ENCODE measurements at regions not wholly inside any gene's neighbourhood (a gene's known extent, or its start where the extent isn't known, plus 50 kb on each side); places are given as distances from the start of the nearest gene placed in this dataset.

DNA sequence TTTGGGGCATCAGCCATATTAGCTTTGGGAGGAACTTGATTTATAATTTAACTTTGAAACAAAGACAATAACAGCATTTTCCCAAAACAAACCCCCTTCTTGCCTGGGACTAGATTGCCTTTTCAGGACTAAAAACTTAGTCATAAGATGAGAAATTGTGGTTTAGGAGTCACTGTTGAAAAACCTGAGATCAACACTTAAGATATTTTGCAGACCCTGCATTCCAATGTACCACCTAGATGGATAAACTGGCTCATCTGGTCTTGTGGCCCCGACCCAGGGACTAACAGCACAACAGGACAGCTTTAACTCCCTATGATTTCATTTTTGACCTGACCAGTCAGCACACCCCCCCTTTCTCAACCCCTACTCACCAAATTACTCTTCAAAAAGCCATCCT lies 1165.4 kb downstream of the XPNPEP1 start:
- no peak overlapping the region for H3K4me3 Mint-ChIP-seq
- H3K9me3 Mint-ChIP-seq = no peaks in the 10 kb centered on the region
- no peaks in the 10 kb centered on the region for H3K36me3 Mint-ChIP-seq
- POLR2A ChIA-PET = no interaction called here
- CTCF ChIA-PET = no interaction called here
- DNase-seq (ENCODE audit: low spot score) (no peak), ATAC-seq (no peak)
- no peak overlapping the region for H3K27ac Mint-ChIP-seq
- TF ChIP-seq NR3C1 (CRISPR knock-in tag; conservative IDR thresholded peaks at IDR 0.05; ENCODE audit: low read depth) (no peak), HMGA2 (CRISPR knock-in tag; IDR thresholded peaks at IDR 0.05) (no peak), OVOL2 (CRISPR knock-in tag; IDR thresholded peaks at IDR 0.05; ENCODE audit: borderline replicate concordance) (no peak)
- TF ChIP-seq, protein P1, sequence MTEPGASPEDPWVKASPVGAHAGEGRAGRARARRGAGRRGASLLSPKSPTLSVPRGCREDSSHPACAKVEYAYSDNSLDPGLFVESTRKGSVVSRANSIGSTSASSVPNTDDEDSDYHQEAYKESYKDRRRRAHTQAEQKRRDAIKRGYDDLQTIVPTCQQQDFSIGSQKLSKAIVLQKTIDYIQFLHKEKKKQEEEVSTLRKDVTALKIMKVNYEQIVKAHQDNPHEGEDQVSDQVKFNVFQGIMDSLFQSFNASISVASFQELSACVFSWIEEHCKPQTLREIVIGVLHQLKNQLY (CRISPR knock-in tag; IDR thresholded peaks at IDR 0.05) = no peak
- TF ChIP-seq, protein P2, sequence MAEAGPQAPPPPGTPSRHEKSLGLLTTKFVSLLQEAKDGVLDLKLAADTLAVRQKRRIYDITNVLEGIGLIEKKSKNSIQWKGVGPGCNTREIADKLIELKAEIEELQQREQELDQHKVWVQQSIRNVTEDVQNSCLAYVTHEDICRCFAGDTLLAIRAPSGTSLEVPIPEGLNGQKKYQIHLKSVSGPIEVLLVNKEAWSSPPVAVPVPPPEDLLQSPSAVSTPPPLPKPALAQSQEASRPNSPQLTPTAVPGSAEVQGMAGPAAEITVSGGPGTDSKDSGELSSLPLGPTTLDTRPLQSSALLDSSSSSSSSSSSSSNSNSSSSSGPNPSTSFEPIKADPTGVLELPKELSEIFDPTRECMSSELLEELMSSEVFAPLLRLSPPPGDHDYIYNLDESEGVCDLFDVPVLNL (CRISPR knock-in tag; IDR thresholded peaks at IDR 0.05; ENCODE audit: borderline replicate concordance, low read depth) = no peak
- TF ChIP-seq, protein P3, sequence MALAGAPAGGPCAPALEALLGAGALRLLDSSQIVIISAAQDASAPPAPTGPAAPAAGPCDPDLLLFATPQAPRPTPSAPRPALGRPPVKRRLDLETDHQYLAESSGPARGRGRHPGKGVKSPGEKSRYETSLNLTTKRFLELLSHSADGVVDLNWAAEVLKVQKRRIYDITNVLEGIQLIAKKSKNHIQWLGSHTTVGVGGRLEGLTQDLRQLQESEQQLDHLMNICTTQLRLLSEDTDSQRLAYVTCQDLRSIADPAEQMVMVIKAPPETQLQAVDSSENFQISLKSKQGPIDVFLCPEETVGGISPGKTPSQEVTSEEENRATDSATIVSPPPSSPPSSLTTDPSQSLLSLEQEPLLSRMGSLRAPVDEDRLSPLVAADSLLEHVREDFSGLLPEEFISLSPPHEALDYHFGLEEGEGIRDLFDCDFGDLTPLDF (CRISPR knock-in tag; IDR thresholded peaks at IDR 0.05) = no peak
- TF ChIP-seq, protein P4, sequence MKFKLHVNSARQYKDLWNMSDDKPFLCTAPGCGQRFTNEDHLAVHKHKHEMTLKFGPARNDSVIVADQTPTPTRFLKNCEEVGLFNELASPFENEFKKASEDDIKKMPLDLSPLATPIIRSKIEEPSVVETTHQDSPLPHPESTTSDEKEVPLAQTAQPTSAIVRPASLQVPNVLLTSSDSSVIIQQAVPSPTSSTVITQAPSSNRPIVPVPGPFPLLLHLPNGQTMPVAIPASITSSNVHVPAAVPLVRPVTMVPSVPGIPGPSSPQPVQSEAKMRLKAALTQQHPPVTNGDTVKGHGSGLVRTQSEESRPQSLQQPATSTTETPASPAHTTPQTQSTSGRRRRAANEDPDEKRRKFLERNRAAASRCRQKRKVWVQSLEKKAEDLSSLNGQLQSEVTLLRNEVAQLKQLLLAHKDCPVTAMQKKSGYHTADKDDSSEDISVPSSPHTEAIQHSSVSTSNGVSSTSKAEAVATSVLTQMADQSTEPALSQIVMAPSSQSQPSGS (CRISPR knock-in tag; IDR thresholded peaks at IDR 0.05; ENCODE audit: borderline replicate concordance, low read depth) = no peak
- H3K4me1 Mint-ChIP-seq = peaks cover 7% of the 10 kb centered on the region
- H3K27me3 Mint-ChIP-seq (ENCODE audit: low read depth) = peaks cover 2% of the 10 kb centered on the region; the same call in 1 of the 2 replicates

DNA sequence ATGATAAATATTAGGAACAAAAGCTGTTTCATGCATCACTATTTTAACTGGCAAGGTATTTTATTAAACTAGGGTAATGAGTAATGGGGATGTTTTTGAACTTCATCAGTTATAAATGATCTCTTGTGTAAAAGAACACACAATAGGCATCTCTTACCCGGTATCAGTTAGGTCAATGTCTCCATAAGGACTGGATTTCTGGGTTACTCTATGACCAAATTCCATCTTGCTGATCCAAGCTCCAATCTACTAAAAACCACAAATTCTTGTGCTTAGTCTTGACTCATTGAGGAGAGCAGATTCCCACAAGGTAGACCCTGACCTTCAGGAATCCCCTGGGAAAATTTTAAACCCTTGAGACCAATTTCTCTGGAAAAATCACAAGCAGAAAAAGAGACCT lies 1167.7 kb downstream of the XPNPEP1 start:
- no peak overlapping the region for H3K27ac Mint-ChIP-seq
- H3K27me3 Mint-ChIP-seq (ENCODE audit: low read depth) = peaks cover 2% of the 10 kb centered on the region; the same call in 1 of the 2 replicates
- ATAC-seq (no peak), DNase-seq (ENCODE audit: low spot score) (no peak)
- peaks cover 7% of the 10 kb centered on the region for H3K4me1 Mint-ChIP-seq
- no peak overlapping the region for H3K4me3 Mint-ChIP-seq
- peaks cover 6% of the 10 kb centered on the region; the same call in 1 of the 2 replicates for H3K9me3 Mint-ChIP-seq
- TF ChIP-seq ZNF232 (CRISPR knock-in tag; IDR thresholded peaks at IDR 0.05) (no peak), TEAD1 (CRISPR knock-in tag; IDR thresholded peaks at IDR 0.05) (no peak), ZNF263 (CRISPR knock-in tag; IDR thresholded peaks at IDR 0.05; ENCODE audit: low read depth) (no peak)
- TF ChIP-seq, protein P5, sequence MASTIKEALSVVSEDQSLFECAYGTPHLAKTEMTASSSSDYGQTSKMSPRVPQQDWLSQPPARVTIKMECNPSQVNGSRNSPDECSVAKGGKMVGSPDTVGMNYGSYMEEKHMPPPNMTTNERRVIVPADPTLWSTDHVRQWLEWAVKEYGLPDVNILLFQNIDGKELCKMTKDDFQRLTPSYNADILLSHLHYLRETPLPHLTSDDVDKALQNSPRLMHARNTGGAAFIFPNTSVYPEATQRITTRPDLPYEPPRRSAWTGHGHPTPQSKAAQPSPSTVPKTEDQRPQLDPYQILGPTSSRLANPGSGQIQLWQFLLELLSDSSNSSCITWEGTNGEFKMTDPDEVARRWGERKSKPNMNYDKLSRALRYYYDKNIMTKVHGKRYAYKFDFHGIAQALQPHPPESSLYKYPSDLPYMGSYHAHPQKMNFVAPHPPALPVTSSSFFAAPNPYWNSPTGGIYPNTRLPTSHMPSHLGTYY (CRISPR knock-in tag; IDR thresholded peaks at IDR 0.05) = no peak
- POLR2A ChIA-PET = no interaction called here
- H3K36me3 Mint-ChIP-seq = no peaks in the 10 kb centered on the region
- CTCF ChIA-PET = no interaction called here

DNA sequence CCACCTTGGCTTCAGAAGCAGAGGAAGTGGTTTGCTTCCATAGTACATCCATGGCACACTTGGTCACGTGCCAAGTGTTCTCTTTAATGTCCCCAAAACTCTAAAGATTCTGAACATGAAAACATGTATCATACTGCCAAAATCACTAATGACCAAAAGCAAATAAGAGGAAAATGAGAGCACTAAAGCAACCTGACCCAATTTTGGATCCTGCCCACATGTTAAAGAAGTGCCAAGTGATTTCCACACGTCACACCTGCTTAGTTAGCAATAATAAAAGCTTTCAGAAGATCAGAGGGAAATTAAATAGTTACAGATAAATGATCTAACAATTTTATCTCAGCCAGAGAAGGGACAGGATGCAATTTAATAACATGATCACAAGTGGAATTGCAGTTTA lies 1170.0 kb downstream of the XPNPEP1 start:
- CTCF ChIA-PET = no interaction called here
- peaks cover under 1% of the 10 kb centered on the region; the same call in 1 of the 2 replicates for H3K27me3 Mint-ChIP-seq (ENCODE audit: low read depth)
- peaks cover 7% of the 10 kb centered on the region for H3K4me1 Mint-ChIP-seq
- TF ChIP-seq ZNF416 (CRISPR knock-in tag; IDR thresholded peaks at IDR 0.05) = no peak
- TF ChIP-seq PRRX2 (CRISPR knock-in tag; IDR thresholded peaks at IDR 0.05) = no peak
- no peak for TF ChIP-seq TCF7 (CRISPR knock-in tag; IDR thresholded peaks at IDR 0.05; ENCODE audit: low read depth)
- TF ChIP-seq, protein P6, sequence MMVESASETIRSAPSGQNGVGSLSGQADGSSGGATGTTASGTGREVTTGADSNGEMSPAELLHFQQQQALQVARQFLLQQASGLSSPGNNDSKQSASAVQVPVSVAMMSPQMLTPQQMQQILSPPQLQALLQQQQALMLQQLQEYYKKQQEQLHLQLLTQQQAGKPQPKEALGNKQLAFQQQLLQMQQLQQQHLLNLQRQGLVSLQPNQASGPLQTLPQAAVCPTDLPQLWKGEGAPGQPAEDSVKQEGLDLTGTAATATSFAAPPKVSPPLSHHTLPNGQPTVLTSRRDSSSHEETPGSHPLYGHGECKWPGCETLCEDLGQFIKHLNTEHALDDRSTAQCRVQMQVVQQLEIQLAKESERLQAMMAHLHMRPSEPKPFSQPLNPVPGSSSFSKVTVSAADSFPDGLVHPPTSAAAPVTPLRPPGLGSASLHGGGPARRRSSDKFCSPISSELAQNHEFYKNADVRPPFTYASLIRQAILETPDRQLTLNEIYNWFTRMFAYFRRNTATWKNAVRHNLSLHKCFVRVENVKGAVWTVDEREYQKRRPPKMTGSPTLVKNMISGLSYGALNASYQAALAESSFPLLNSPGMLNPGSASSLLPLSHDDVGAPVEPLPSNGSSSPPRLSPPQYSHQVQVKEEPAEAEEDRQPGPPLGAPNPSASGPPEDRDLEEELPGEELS (CRISPR knock-in tag; IDR thresholded peaks at IDR 0.05) = no peak
- TF ChIP-seq OVOL2 (CRISPR knock-in tag; IDR thresholded peaks at IDR 0.05; ENCODE audit: borderline replicate concordance) = no peak
- no peak for TF ChIP-seq SOX15 (CRISPR knock-in tag; IDR thresholded peaks at IDR 0.05)
- no peak for TF ChIP-seq TP53 (CRISPR knock-in tag; IDR thresholded peaks at IDR 0.05)
- TF ChIP-seq, protein P7, sequence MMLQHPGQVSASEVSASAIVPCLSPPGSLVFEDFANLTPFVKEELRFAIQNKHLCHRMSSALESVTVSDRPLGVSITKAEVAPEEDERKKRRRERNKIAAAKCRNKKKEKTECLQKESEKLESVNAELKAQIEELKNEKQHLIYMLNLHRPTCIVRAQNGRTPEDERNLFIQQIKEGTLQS (CRISPR knock-in tag; conservative IDR thresholded peaks at IDR 0.05) = no peak
- no peak for TF ChIP-seq CREB1 (CRISPR knock-in tag; IDR thresholded peaks at IDR 0.05)
- TF ChIP-seq JUN (CRISPR knock-in tag; IDR thresholded peaks at IDR 0.05) = no peak
- TF ChIP-seq, protein P5 (CRISPR knock-in tag; IDR thresholded peaks at IDR 0.05) = no peak
- TF ChIP-seq ELF4 (CRISPR knock-in tag; IDR thresholded peaks at IDR 0.05; ENCODE audit: low read depth) = no peak
- TF ChIP-seq RORB (CRISPR knock-in tag; IDR thresholded peaks at IDR 0.05) = no peak
- TF ChIP-seq GTF2I (CRISPR knock-in tag; conservative IDR thresholded peaks at IDR 0.05) = no peak

More for the DNA sequence above, 1170.0 kb downstream of the XPNPEP1 start:
- no peak overlapping the region for H3K27ac Mint-ChIP-seq
- POLR2A ChIA-PET = no interaction called here
- ATAC-seq = no peak
- H3K36me3 Mint-ChIP-seq = no peaks in the 10 kb centered on the region
- peaks cover 9% of the 10 kb centered on the region; the same call in 1 of the 2 replicates for H3K9me3 Mint-ChIP-seq
- no peak overlapping the region for H3K4me3 Mint-ChIP-seq
- no peak for DNase-seq (ENCODE audit: low spot score)

All from WTC11 (cell line).